GM23248 (cell line): ENCODE measurements at regions not wholly inside any gene's neighbourhood (a gene's known extent, or its start where the extent isn't known, plus 50 kb on each side); places are given as distances from the start of the nearest gene placed in this dataset.
"Not testable (repeated sequence)": the region's sequence is repeated elsewhere in the genome, so short reads cannot be mapped to it uniquely, and the experiment has no call there.

ENCODE experiments used
- DNase-seq: peaks from one replicate; pipeline ENCODE4 v3.0.0-alpha.2; 2015
- H2AFZ ChIP-seq: fragments of 200-600 bp; sonication (generic); 2 replicates; pipeline ENCODE4 v1.6.1; 2016; ENCODE audit warnings: antibody characterized with exemption
- H3F3A ChIP-seq: fragments of 200-600 bp; sonication (generic); 2 replicates; pipeline ENCODE4 v1.6.1; 2016; ENCODE audit warnings: mild to moderate bottlenecking, antibody characterized with exemption, mixed run types; ENCODE audit not compliant: insufficient read depth
- H3K27ac ChIP-seq: fragments of 200-600 bp; sonication (generic); 2 replicates; pipeline ENCODE4 v1.5.1; 2016; ENCODE audit warnings: mild to moderate bottlenecking
- H3K27me3 ChIP-seq: fragments of 200-600 bp; sonication (generic); replicated peaks from 2 replicates; pipeline ENCODE4 v1.6.1; 2016; ENCODE audit warnings: mild to moderate bottlenecking; ENCODE audit not compliant: insufficient read depth
- H3K36me3 ChIP-seq: fragments of 200-600 bp; sonication (generic); 2 replicates; pipeline ENCODE4 v1.6.1; 2016; ENCODE audit warnings: low read depth, mild to moderate bottlenecking
- H3K4me1 ChIP-seq: fragments of 200-600 bp; sonication (generic); 2 replicates; pipeline ENCODE4 v1.6.1; 2016; ENCODE audit warnings: mild to moderate bottlenecking; ENCODE audit not compliant: insufficient read depth
- H3K4me2 ChIP-seq: fragments of 200-600 bp; sonication (generic); one replicate; pipeline ENCODE4 v1.6.1; 2016; ENCODE audit warnings: mild to moderate bottlenecking; ENCODE audit not compliant: unreplicated experiment
- H3K4me3 ChIP-seq: fragments of 200-600 bp; sonication (generic); 2 replicates; pipeline ENCODE4 v1.5.1; 2016; ENCODE audit warnings: mild to moderate bottlenecking
- H3K79me2 ChIP-seq: fragments of 200-600 bp; sonication (generic); 2 replicates; pipeline ENCODE4 v1.6.1; 2016; ENCODE audit warnings: mild to moderate bottlenecking; ENCODE audit not compliant: insufficient read depth
- H3K9ac ChIP-seq: fragments of 200-600 bp; sonication (generic); 2 replicates; pipeline ENCODE4 v1.6.1; 2016; ENCODE audit warnings: mild to moderate bottlenecking
- H3K9me2 ChIP-seq: fragments of 200-600 bp; sonication (generic); 2 replicates; pipeline ENCODE4 v1.6.1; 2016; ENCODE audit warnings: mixed run types, mild to moderate bottlenecking, moderate library complexity; ENCODE audit not compliant: insufficient read depth
- H3K9me3 ChIP-seq: fragments of 200-600 bp; sonication (generic); one replicate; pipeline ENCODE4 v1.6.1; 2017; ENCODE audit warnings: low read depth
- H4K20me1 ChIP-seq: fragments of 200-600 bp; sonication (generic); 2 replicates; pipeline ENCODE4 v1.6.0; 2016; ENCODE audit not compliant: insufficient read depth
- EZH2 ChIP-seq: fragments of 200-600 bp; sonication (generic); IDR thresholded peaks from 2 replicates; pipeline ENCODE4 v1.6.1; 2018; ENCODE audit warnings: antibody characterized with exemption, mild to moderate bottlenecking; ENCODE audit not compliant: insufficient read depth, poor library complexity, severe bottlenecking
- EZH2phosphoT487 ChIP-seq: fragments of 200-600 bp; sonication (generic); IDR thresholded peaks from 2 replicates; pipeline ENCODE4 v1.6.1; 2018; ENCODE audit warnings: antibody characterized with exemption, moderate library complexity, mild to moderate bottlenecking, low read depth; ENCODE audit not compliant: insufficient read depth
- WGBS, 2 experiments: methylation state at CpG; one replicate each; pipeline ENCODE4 v1.1.6; 2015 to 2017; ENCODE audit warnings: low lambda C conversion rate in 2 of 2, low coverage in 1 of 2; ENCODE audit errors: missing lambda C conversion rate in 2 of 2; 5-methylcytosine and 5-hydroxymethylcytosine counted together
- in situ Hi-C: fragments of 300-500 bp; cut with MboI; formaldehyde crosslinking; loops from 2 replicates; pipeline ENCODE4 v1.15.0; 2020

GRCh38 chr5:62825623-62826220 lies 247.1 kb downstream of the LRRC70 start:
- H3K4me2 ChIP-seq: no peak overlapping the region
- no peak for DNase-seq

GRCh38 chr5:62824936-62825335 lies 246.3 kb downstream of the LRRC70 start:
- in situ Hi-C loops: no loop called here
- 32 to 47% methylated on average over 3 of the region's 3 CpGs for WGBS, 2 experiments
- Histone ChIP-seq H3K4me2 (no peak overlapping the region), H3K79me2 (no peaks in the 10 kb centered on the region), H3K36me3 (no peaks in the 10 kb centered on the region), H3F3A (no peaks in the 10 kb centered on the region), H3K4me3 (no peak overlapping the region), H3K27ac (no peak overlapping the region), H3K4me1 (no peaks in the 10 kb centered on the region), H3K27me3 (no peaks in the 10 kb centered on the region), H4K20me1 (no peaks in the 10 kb centered on the region), H2AFZ (no peak overlapping the region), H3K9me3 (no peaks in the 10 kb centered on the region), H3K9me2 (no peaks in the 10 kb centered on the region), H3K9ac (no peak overlapping the region)
- TF ChIP-seq EZH2 (no peak), EZH2phosphoT487 (no peak)
- DNase-seq: no peak

More at GRCh38 chr5:62825623-62826220, 247.1 kb downstream of the LRRC70 start:
- no peak overlapping the region for H3K27ac ChIP-seq
- no peak overlapping the region for H3K9ac ChIP-seq
- no peaks in the 10 kb centered on the region for H3K9me2 ChIP-seq
- no peak overlapping the region for H2AFZ ChIP-seq
- no peaks in the 10 kb centered on the region for H4K20me1 ChIP-seq
- H3K79me2 ChIP-seq: no peaks in the 10 kb centered on the region
- WGBS, 2 experiments: 29 to 34% methylated on average over 5 of the region's 5 CpGs
- no peaks in the 10 kb centered on the region for H3K27me3 ChIP-seq
- no peaks in the 10 kb centered on the region for H3K4me1 ChIP-seq
- H3F3A ChIP-seq: no peaks in the 10 kb centered on the region
- no peaks in the 10 kb centered on the region for H3K9me3 ChIP-seq
- no peak for TF ChIP-seq EZH2phosphoT487
- no peak for TF ChIP-seq EZH2
- in situ Hi-C loops: no loop called here
- no peak overlapping the region for H3K4me3 ChIP-seq
- no peaks in the 10 kb centered on the region for H3K36me3 ChIP-seq

GRCh38 chr5:62817043-62817442 lies 238.4 kb downstream of the LRRC70 start:
- H3K36me3 ChIP-seq, H3K9me2 ChIP-seq, H3K27ac ChIP-seq, H3K9ac ChIP-seq, H2AFZ ChIP-seq, H3K27me3 ChIP-seq, H3F3A ChIP-seq, in situ Hi-C loops, H4K20me1 ChIP-seq, H3K4me1 ChIP-seq, H3K79me2 ChIP-seq, H3K9me3 ChIP-seq, H3K4me2 ChIP-seq, DNase-seq, H3K4me3 ChIP-seq: not testable (repeated sequence)
- 47 to 69% methylated on average over 4 to 7 of the region's 8 CpGs for WGBS, 2 experiments

GRCh38 chr5:62814991-62815390 lies 236.4 kb downstream of the LRRC70 start:
- Histone ChIP-seq H3K9me2 (no peaks in the 10 kb centered on the region), H3K27me3 (no peaks in the 10 kb centered on the region), H2AFZ (no peak overlapping the region), H3K4me3 (no peak overlapping the region), H3F3A (no peaks in the 10 kb centered on the region), H3K9me3 (no peaks in the 10 kb centered on the region), H3K9ac (no peak overlapping the region), H4K20me1 (no peaks in the 10 kb centered on the region), H3K4me2 (no peak overlapping the region), H3K4me1 (no peaks in the 10 kb centered on the region), H3K27ac (no peak overlapping the region), H3K36me3 (no peaks in the 10 kb centered on the region), H3K79me2 (no peaks in the 10 kb centered on the region)
- TF ChIP-seq EZH2 (no peak), EZH2phosphoT487 (no peak)
- in situ Hi-C loops: no loop called here
- DNase-seq: no peak
- WGBS, 2 experiments: 6 to 7% methylated on average over 2 of the region's 2 CpGs
